ENCODE measurements at regions not wholly inside any gene's neighbourhood (a gene's known extent, or its start where the extent isn't known, plus 50 kb on each side); places are given as distances from the start of the nearest gene placed in this dataset.

GRCh38 chr12:41709463-41710285 lies 435.0 kb downstream of the GXYLT1 start:
- Histone ChIP-seq H3K4me1 (ENCODE audit: control insufficient read depth in 2 of 2, insufficient read depth in 2 of 2, low read length in 2 of 2) (no peaks in the 10 kb centered on the region), H3K27me3 (ENCODE audit: control insufficient read depth in 2 of 2, insufficient read depth in 2 of 2, low read length in 2 of 2) (no peaks in the 10 kb centered on the region), H3K36me3 (ENCODE audit: control insufficient read depth in 2 of 2, insufficient read depth in 2 of 2, low read length in 2 of 2) (no peaks in the 10 kb centered on the region), H3K9ac (ENCODE audit: low read depth in 1 of 2, low read length in 2 of 2) (no peak overlapping the region), H3K4me3 (ENCODE audit: low read length in 2 of 2) (no peak overlapping the region), H3K9me3 (ENCODE audit: control insufficient read depth in 2 of 2, low read length in 2 of 2) (no peaks in the 10 kb centered on the region), H3K27ac (ENCODE audit: low read depth in 2 of 2, low read length in 2 of 2) (no peak overlapping the region)

- Histone ChIP-seq H3K27me3 (ENCODE audit: control insufficient read depth in 2 of 2, insufficient read depth in 2 of 2, low read length in 2 of 2) (no peaks in the 10 kb centered on the region), H3K9me3 (ENCODE audit: control insufficient read depth in 2 of 2, low read length in 2 of 2) (no peaks in the 10 kb centered on the region), H3K27ac (ENCODE audit: low read depth in 2 of 2, low read length in 2 of 2) (no peak overlapping the region), H3K4me1 (ENCODE audit: control insufficient read depth in 2 of 2, insufficient read depth in 2 of 2, low read length in 2 of 2) (no peaks in the 10 kb centered on the region), H3K36me3 (ENCODE audit: control insufficient read depth in 2 of 2, insufficient read depth in 2 of 2, low read length in 2 of 2) (no peaks in the 10 kb centered on the region), H3K9ac (ENCODE audit: low read depth in 1 of 2, low read length in 2 of 2) (no peak overlapping the region), H3K4me3 (ENCODE audit: low read length in 2 of 2) (no peak overlapping the region)
Measured at GRCh38 chr12:41709012-41709411, 435.7 kb downstream of the GXYLT1 start.

GRCh38 chr12:41706376-41706775 lies 438.3 kb downstream of the GXYLT1 start:
- Histone ChIP-seq H3K27me3 (ENCODE audit: control insufficient read depth in 2 of 2, insufficient read depth in 2 of 2, low read length in 2 of 2) (no peaks in the 10 kb centered on the region), H3K9me3 (ENCODE audit: control insufficient read depth in 2 of 2, low read length in 2 of 2) (no peaks in the 10 kb centered on the region), H3K36me3 (ENCODE audit: control insufficient read depth in 2 of 2, insufficient read depth in 2 of 2, low read length in 2 of 2) (no peaks in the 10 kb centered on the region), H3K27ac (ENCODE audit: low read depth in 2 of 2, low read length in 2 of 2) (no peak overlapping the region), H3K4me1 (ENCODE audit: control insufficient read depth in 2 of 2, insufficient read depth in 2 of 2, low read length in 2 of 2) (no peaks in the 10 kb centered on the region), H3K9ac (ENCODE audit: low read depth in 1 of 2, low read length in 2 of 2) (no peak overlapping the region), H3K4me3 (ENCODE audit: low read length in 2 of 2) (no peak overlapping the region)

GRCh38 chr12:41701943-41702601 lies 442.6 kb downstream of the GXYLT1 start:
- no peak overlapping the region for H3K9ac ChIP-seq (ENCODE audit: low read depth in 1 of 2, low read length in 2 of 2)
- no peaks in the 10 kb centered on the region for H3K4me1 ChIP-seq (ENCODE audit: control insufficient read depth in 2 of 2, insufficient read depth in 2 of 2, low read length in 2 of 2)
- H3K27me3 ChIP-seq (ENCODE audit: control insufficient read depth in 2 of 2, insufficient read depth in 2 of 2, low read length in 2 of 2), result no peaks in the 10 kb centered on the region
- H3K36me3 ChIP-seq (ENCODE audit: control insufficient read depth in 2 of 2, insufficient read depth in 2 of 2, low read length in 2 of 2), result no peaks in the 10 kb centered on the region
- no peak overlapping the region for H3K4me3 ChIP-seq (ENCODE audit: low read length in 2 of 2)
- H3K27ac ChIP-seq (ENCODE audit: low read depth in 2 of 2, low read length in 2 of 2), result no peak overlapping the region
- H3K9me3 ChIP-seq (ENCODE audit: control insufficient read depth in 2 of 2, low read length in 2 of 2), result no peaks in the 10 kb centered on the region

GRCh38 chr12:41700940-41701339 lies 443.7 kb downstream of the GXYLT1 start:
- Histone ChIP-seq H3K9ac (ENCODE audit: low read depth in 1 of 2, low read length in 2 of 2) (no peak overlapping the region), H3K9me3 (ENCODE audit: control insufficient read depth in 2 of 2, low read length in 2 of 2) (no peaks in the 10 kb centered on the region), H3K27ac (ENCODE audit: low read depth in 2 of 2, low read length in 2 of 2) (no peak overlapping the region), H3K4me3 (ENCODE audit: low read length in 2 of 2) (no peak overlapping the region), H3K36me3 (ENCODE audit: control insufficient read depth in 2 of 2, insufficient read depth in 2 of 2, low read length in 2 of 2) (no peaks in the 10 kb centered on the region), H3K27me3 (ENCODE audit: control insufficient read depth in 2 of 2, insufficient read depth in 2 of 2, low read length in 2 of 2) (no peaks in the 10 kb centered on the region), H3K4me1 (ENCODE audit: control insufficient read depth in 2 of 2, insufficient read depth in 2 of 2, low read length in 2 of 2) (no peaks in the 10 kb centered on the region)

- H3K27me3 ChIP-seq (ENCODE audit: control insufficient read depth in 2 of 2, insufficient read depth in 2 of 2, low read length in 2 of 2), result no peaks in the 10 kb centered on the region
- H3K4me1 ChIP-seq (ENCODE audit: control insufficient read depth in 2 of 2, insufficient read depth in 2 of 2, low read length in 2 of 2), result no peaks in the 10 kb centered on the region
- H3K36me3 ChIP-seq (ENCODE audit: control insufficient read depth in 2 of 2, insufficient read depth in 2 of 2, low read length in 2 of 2), result no peaks in the 10 kb centered on the region
- no peak overlapping the region for H3K27ac ChIP-seq (ENCODE audit: low read depth in 2 of 2, low read length in 2 of 2)
- no peaks in the 10 kb centered on the region for H3K9me3 ChIP-seq (ENCODE audit: control insufficient read depth in 2 of 2, low read length in 2 of 2)
- no peak overlapping the region for H3K4me3 ChIP-seq (ENCODE audit: low read length in 2 of 2)
- no peak overlapping the region for H3K9ac ChIP-seq (ENCODE audit: low read depth in 1 of 2, low read length in 2 of 2)
Measured at GRCh38 chr12:41699658-41700057, 445.0 kb downstream of the GXYLT1 start.

- H3K9ac ChIP-seq (ENCODE audit: low read depth in 1 of 2, low read length in 2 of 2), result no peak overlapping the region
- no peaks in the 10 kb centered on the region for H3K36me3 ChIP-seq (ENCODE audit: control insufficient read depth in 2 of 2, insufficient read depth in 2 of 2, low read length in 2 of 2)
- no peaks in the 10 kb centered on the region for H3K4me1 ChIP-seq (ENCODE audit: control insufficient read depth in 2 of 2, insufficient read depth in 2 of 2, low read length in 2 of 2)
- H3K27ac ChIP-seq (ENCODE audit: low read depth in 2 of 2, low read length in 2 of 2), result no peak overlapping the region
- no peak overlapping the region for H3K4me3 ChIP-seq (ENCODE audit: low read length in 2 of 2)
- no peaks in the 10 kb centered on the region for H3K27me3 ChIP-seq (ENCODE audit: control insufficient read depth in 2 of 2, insufficient read depth in 2 of 2, low read length in 2 of 2)
- no peaks in the 10 kb centered on the region for H3K9me3 ChIP-seq (ENCODE audit: control insufficient read depth in 2 of 2, low read length in 2 of 2)
Measured at GRCh38 chr12:41697161-41697560, 447.5 kb downstream of the GXYLT1 start.

- Histone ChIP-seq H3K27me3 (ENCODE audit: control insufficient read depth in 2 of 2, insufficient read depth in 2 of 2, low read length in 2 of 2) (no peaks in the 10 kb centered on the region), H3K9me3 (ENCODE audit: control insufficient read depth in 2 of 2, low read length in 2 of 2) (no peaks in the 10 kb centered on the region), H3K9ac (ENCODE audit: low read depth in 1 of 2, low read length in 2 of 2) (no peak overlapping the region), H3K27ac (ENCODE audit: low read depth in 2 of 2, low read length in 2 of 2) (no peak overlapping the region), H3K4me3 (ENCODE audit: low read length in 2 of 2) (no peak overlapping the region), H3K36me3 (ENCODE audit: control insufficient read depth in 2 of 2, insufficient read depth in 2 of 2, low read length in 2 of 2) (no peaks in the 10 kb centered on the region), H3K4me1 (ENCODE audit: control insufficient read depth in 2 of 2, insufficient read depth in 2 of 2, low read length in 2 of 2) (no peaks in the 10 kb centered on the region)
Measured at GRCh38 chr12:41684997-41685396, 459.7 kb downstream of the GXYLT1 start.

GRCh38 chr12:41683513-41684240 lies 461.0 kb downstream of the GXYLT1 start:
- H3K9ac ChIP-seq (ENCODE audit: low read depth in 1 of 2, low read length in 2 of 2), result no peak overlapping the region
- no peak overlapping the region for H3K4me3 ChIP-seq (ENCODE audit: low read length in 2 of 2)
- H3K9me3 ChIP-seq (ENCODE audit: control insufficient read depth in 2 of 2, low read length in 2 of 2), result no peaks in the 10 kb centered on the region
- no peaks in the 10 kb centered on the region for H3K36me3 ChIP-seq (ENCODE audit: control insufficient read depth in 2 of 2, insufficient read depth in 2 of 2, low read length in 2 of 2)
- no peaks in the 10 kb centered on the region for H3K27me3 ChIP-seq (ENCODE audit: control insufficient read depth in 2 of 2, insufficient read depth in 2 of 2, low read length in 2 of 2)
- no peaks in the 10 kb centered on the region for H3K4me1 ChIP-seq (ENCODE audit: control insufficient read depth in 2 of 2, insufficient read depth in 2 of 2, low read length in 2 of 2)
- no peak overlapping the region for H3K27ac ChIP-seq (ENCODE audit: low read depth in 2 of 2, low read length in 2 of 2)

GRCh38 chr12:41683023-41683422 lies 461.7 kb downstream of the GXYLT1 start:
- Histone ChIP-seq H3K4me3 (ENCODE audit: low read length in 2 of 2) (no peak overlapping the region), H3K27ac (ENCODE audit: low read depth in 2 of 2, low read length in 2 of 2) (no peak overlapping the region), H3K9ac (ENCODE audit: low read depth in 1 of 2, low read length in 2 of 2) (no peak overlapping the region), H3K9me3 (ENCODE audit: control insufficient read depth in 2 of 2, low read length in 2 of 2) (no peaks in the 10 kb centered on the region), H3K36me3 (ENCODE audit: control insufficient read depth in 2 of 2, insufficient read depth in 2 of 2, low read length in 2 of 2) (no peaks in the 10 kb centered on the region), H3K4me1 (ENCODE audit: control insufficient read depth in 2 of 2, insufficient read depth in 2 of 2, low read length in 2 of 2) (no peaks in the 10 kb centered on the region), H3K27me3 (ENCODE audit: control insufficient read depth in 2 of 2, insufficient read depth in 2 of 2, low read length in 2 of 2) (no peaks in the 10 kb centered on the region)

Data from mucosa of rectum (tissue), 2 donors.